ENCODE measurements at regions not wholly inside any gene's neighbourhood (a gene's known extent, or its start where the extent isn't known, plus 50 kb on each side); places are given as distances from the start of the nearest gene placed in this dataset.

GRCh38 chr10:3622845-3623621, 162.0 kb downstream of the KLF6 start:
- ATAC-seq, result peak; percentile 72 to 74

DNA sequence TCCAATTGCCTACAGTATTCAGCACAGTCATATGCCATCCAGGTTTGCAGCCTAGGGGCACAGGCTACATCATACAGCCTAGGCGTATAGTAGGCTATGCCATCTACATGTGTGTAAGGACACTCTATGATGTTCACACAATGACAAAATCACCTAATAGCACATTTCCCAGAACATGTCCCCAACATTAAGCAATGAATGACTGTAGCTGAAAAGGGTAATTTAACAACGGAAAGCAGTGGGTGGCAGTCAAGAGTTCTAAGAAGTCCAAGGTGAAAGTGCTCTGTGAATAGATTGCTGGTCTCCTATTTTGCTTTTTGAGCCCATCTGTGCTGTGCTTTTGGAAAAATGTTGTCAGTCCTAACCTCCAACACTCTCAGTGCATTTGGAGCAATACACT, 162.6 kb downstream of the KLF6 start:
- ATAC-seq, result peak; percentile 87 to 88

GRCh38 chr10:3620818-3621217, 164.2 kb downstream of the KLF6 start:
- no peak for ATAC-seq

GRCh38 chr10:3619241-3619640, 165.8 kb downstream of the KLF6 start:
- ATAC-seq, result no peak

- ATAC-seq, result no peak
Measured at GRCh38 chr10:3616880-3617279, 168.1 kb downstream of the KLF6 start.

DNA sequence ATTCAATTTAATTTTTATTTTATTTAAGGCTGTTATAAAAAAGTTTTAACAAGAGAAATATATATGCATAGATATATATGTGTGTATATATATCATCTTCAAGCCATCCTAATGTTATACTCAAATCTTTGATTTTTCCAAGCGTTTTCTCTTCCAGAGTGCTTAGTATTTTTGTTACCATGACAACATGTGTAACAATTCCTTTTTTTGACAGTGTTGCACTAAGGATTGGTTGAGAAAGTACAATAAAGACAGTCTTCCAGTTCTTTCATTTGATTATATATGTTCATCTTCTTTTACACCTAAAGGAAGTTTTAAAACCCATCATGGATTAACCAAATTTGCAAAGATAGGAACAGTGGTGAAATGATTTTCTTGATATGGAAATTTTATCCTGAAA, 171.7 kb downstream of the KLF6 start:
- ATAC-seq, result no peak

DNA sequence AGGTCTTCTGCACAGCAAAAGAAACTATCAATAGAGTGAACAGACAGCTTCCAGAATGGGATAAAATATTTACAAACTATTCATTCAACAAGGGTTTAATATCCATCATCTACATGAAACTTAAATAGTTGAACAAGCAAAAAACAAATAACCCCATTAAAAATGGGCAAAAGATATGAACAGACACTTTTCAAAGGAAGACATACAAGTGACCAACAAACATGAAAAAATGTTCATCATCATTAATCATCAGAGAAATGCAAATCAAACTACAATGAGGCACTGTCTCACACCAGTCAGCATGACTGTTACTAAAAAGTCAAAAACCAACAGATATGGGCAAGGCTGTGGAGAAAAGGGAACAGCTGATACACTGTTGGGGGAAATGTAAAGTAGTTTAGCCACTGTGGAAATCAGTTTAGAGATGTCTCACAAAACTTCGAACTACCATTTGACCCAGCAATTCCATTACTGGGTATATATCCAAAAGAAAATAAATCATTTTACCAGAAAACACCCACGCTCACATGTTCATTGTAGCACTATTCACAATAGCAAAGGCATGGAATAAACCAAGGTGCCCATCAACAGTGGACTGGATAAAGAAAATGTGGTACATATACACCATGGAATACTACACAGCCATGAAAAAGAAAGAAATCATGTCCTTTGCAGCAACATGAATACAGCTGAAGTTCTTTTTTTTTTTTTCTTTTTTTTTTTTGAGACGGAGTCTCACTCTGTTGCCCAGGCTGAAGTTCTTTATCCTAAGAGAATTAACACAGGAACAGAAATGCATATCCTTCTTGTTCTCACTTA, 172.6 kb downstream of the KLF6 start:
- peak in 1 of 2 donors; percentile 68 for ATAC-seq

DNA sequence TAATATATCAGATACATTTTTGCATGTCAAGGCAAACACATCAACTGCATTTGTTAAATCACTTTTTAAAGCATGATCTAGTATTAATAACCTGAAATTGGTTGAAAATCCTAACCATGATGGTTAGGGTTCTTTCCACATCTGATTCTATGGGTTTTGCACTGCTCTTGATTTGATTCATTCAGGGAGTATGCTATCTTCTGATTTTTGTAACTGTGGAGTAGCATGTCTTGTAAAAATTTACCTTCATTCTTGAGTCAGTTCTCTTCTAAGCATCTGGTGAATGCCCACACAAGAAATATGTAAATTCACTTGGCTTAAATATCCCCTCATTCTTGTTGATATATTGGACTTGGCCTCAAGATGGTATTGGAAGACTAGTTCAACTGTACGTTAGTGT, 178.7 kb downstream of the KLF6 start:
- peak; percentile 63 to 86 for ATAC-seq

DNA sequence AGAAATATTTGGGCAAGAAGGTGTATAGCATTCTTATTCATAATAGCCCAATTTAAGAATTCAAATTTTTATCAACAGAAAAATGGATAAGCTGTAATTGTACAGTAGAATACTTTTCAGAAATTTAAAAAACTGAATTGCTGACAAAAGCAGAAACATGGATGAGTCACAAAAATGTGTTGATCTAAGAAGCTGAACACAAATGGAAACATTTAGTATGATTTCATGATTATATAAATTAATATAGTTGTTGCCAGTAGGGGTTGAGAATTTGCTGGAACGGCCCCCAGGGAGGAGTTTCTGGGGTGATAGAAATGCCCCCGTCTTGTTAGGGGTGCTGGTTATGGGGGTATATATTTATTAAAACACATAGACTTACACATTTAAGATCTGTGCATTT, 179.1 kb downstream of the KLF6 start:
- peak; percentile 35 to 36 for ATAC-seq

GRCh38 chr10:3595736-3596135, 189.3 kb downstream of the KLF6 start:
- ATAC-seq, result no peak

GRCh38 chr10:3593611-3594010, 191.4 kb downstream of the KLF6 start:
- ATAC-seq, result no peak

DNA sequence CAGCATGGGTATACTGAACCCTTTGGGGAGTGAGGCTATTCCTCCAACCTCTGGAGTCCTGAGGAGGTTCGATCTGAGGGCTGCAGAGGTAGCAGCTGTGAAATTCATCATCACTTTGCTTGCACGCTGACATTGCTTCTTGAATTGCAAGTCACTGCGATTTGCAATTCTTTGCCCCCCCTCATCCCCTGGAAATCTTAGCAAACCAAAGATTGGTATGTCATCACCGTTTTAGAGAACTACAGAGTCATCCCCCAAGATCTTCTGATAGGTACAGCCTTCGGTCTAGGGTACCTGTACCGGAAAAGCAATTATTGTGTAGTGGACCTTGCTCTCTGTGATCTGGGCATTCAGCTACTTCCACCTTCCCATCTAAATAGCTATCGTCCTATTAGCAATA, 192.6 kb downstream of the KLF6 start:
- ATAC-seq, result no peak

DNA sequence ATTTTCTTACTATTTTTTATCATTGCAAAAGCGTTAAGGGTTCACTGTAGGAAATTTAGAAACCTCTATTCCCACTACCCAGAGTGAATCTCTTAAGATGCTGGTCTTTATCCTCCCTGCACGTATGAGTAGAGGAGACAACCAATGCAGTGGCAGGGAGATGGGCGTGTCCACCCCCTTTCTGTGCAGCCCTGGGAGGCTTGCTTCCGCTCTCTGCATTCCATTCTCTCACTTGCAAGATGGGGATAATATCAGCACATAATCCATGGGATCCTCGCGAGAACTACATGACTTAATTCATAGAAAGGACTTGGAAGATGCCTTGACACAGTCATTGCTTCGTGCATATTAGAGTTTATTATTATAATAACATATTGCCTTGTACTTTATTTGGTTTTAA, 196.2 kb downstream of the KLF6 start:
- no peak for ATAC-seq

GRCh38 chr10:3588346-3588745, 196.7 kb downstream of the KLF6 start:
- ATAC-seq, result no peak

DNA sequence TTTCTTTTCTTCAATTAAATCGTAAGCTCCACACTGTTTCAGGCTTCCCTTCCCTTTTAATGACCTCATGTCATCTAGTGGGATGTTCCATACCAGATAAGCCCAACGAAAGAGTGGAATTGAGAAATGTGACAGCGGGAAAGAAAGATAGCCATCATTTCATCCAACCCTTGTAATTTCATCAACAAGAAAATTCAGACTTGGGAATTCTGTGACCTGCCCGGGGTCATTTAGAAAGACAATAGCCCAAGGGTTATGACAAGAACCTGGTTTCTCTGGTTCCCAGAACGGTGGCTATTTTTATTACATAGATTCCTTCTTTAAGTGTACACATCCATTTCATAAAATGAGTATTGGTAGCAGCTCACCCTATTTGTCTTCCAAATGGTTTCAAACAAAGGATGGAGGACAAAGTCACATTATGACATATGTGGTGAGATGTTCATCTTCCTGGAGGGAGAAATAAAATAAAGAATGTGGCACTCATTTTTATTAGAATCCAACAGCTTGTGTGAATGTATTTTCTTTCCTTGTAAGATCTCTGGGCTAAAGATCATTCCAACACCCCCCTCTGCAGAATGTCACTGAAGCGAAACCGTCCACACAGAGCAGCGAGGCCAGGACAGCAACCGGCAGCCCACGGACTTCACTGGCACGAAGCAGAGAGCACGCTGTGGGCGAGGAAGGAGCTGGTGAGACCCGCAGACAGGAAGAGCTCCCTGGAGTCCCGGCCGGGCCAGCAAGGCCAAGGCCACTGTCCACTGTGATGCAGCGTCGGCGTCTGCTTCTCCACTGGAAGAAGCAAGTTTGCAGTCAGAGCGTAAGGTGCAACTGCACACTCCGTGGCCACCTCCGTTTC, 199.9 kb downstream of the KLF6 start:
- ATAC-seq, result no peak

GRCh38 chr10:3580565-3580964, 204.4 kb downstream of the KLF6 start:
- no peak for ATAC-seq

- no peak for ATAC-seq
Measured at GRCh38 chr10:3579845-3580244, 205.2 kb downstream of the KLF6 start.

DNA sequence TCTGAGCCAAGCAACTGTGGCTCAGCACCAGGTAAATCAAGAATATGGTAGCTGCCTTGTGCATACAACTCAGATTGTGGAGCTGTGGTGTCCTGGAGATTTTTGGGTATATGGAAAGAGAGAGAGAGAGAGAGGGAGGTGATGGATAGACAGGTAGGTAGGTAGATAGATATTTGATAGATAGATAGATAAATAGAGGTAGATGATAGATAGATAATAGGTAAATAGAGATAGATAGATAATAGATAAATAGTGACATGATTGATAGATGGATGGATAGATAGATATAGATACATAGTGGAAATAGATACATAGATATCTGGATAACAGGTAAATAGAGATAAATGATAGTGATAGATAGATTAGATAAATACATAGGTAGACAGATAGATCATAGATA, 206.3 kb downstream of the KLF6 start:
- ATAC-seq, result no peak

DNA sequence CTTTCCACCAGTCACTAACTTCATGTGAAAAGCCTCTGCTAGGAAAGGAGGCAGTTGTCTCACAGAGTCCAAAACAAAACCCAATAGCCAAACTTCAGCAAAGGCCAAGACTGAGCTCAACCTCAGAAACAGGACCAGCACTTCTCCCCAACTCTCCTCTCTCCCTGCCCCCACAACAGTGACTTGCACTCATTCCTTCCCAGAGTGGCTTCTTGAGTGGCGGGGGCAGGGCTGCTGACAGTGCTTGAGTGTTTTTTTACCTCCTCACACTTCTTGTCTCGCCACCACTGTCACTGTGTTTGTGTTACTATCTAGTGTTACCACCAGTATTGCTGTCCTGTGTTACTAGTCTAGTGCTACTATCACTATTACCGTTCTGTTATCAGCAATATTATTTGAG, 206.8 kb downstream of the KLF6 start:
- ATAC-seq, result no peak

DNA sequence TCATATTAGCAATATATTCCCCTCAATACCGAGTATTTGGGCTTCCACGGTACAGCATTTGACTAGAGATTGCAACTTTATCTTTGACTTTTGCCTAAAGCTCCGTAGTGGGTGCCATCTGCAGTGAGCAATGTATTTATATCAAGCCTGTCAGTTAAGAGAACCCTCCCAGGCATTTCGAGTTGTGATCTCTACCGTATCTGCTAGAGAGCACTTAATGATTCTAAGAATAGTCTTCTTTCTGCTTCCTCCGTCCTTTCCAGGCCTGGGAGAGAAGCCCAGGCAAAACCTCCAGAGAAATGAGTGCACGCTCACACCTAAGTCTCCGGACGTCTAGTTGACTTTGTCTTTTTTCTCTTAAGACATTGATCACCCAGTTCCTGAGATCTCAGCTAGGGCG, 210.6 kb downstream of the KLF6 start:
- no peak for ATAC-seq

- no peak for ATAC-seq
Measured at GRCh38 chr10:3573498-3573897, 211.5 kb downstream of the KLF6 start.

GRCh38 chr10:3571310-3571825, 213.6 kb downstream of the KLF6 start:
- no peak for ATAC-seq

- no peak for ATAC-seq
Measured at GRCh38 chr10:3570855-3571266, 214.1 kb downstream of the KLF6 start.
